GM23338 (cell line): ENCODE measurements at regions not wholly inside any gene's neighbourhood (a gene's known extent, or its start where the extent isn't known, plus 50 kb on each side); places are given as distances from the start of the nearest gene placed in this dataset.

Experiments
- CREB1 ChIP-seq: fragments of 250-450 bp; sonication (Bioruptor Pico); IDR thresholded peaks from 2 replicates; pipeline ENCODE4 v1.5.0; 2020; ENCODE audit warnings: low read depth, mild to moderate bottlenecking, moderate library complexity
- CTCF ChIP-seq, 2 experiments: fragments of 200-600 bp in 1 of 2; sonication (generic) in 1 of 2; conservative IDR thresholded peaks; 2 replicates each; pipeline versions ENCODE4 v1.5.1 to v1.6.1; 2016 to 2017; ENCODE audit warnings: antibody characterized with exemption in 2 of 2, low read depth in 2 of 2, mild to moderate bottlenecking in 2 of 2, moderate library complexity in 1 of 2
- EZH2 ChIP-seq: fragments of 200-600 bp; sonication (generic); IDR thresholded peaks from one replicate; pipeline ENCODE4 v1.8.0; 2017; ENCODE audit warnings: antibody characterized with exemption, mild to moderate bottlenecking, low read depth; ENCODE audit not compliant: unreplicated experiment
- EZH2phosphoT487 ChIP-seq: fragments of 200-600 bp; sonication (generic); IDR thresholded peaks from one replicate; pipeline ENCODE4 v1.8.1; 2018; ENCODE audit warnings: antibody characterized with exemption; ENCODE audit not compliant: unreplicated experiment
- JUNB ChIP-seq: IDR thresholded peaks from one replicate; pipeline ENCODE4 v1.6.1; 2016; ENCODE audit warnings: antibody characterized with exemption; ENCODE audit not compliant: unreplicated experiment
- POLR2AphosphoS5 ChIP-seq: IDR thresholded peaks from 2 replicates; pipeline ENCODE4 v1.6.1; 2016; ENCODE audit warnings: antibody characterized with exemption, low read depth
- REST ChIP-seq: IDR thresholded peaks from one replicate; pipeline ENCODE4 v1.6.1; 2018; ENCODE audit warnings: antibody characterized with exemption; ENCODE audit not compliant: unreplicated experiment
- STAT1 ChIP-seq: IDR thresholded peaks from one replicate; pipeline ENCODE4 v1.6.1; 2016; ENCODE audit warnings: antibody characterized with exemption; ENCODE audit not compliant: unreplicated experiment
- ZNF331 ChIP-seq: fragments of 250-450 bp; sonication (Bioruptor Pico); IDR thresholded peaks from 2 replicates; pipeline ENCODE4 v1.5.0; 2020; ENCODE audit warnings: low read depth, mild to moderate bottlenecking, moderate library complexity

GRCh38 chr9:134516464-134516863 lies 125.1 kb upstream of the COL5A1 start:
- TF ChIP-seq CTCF (conservative IDR thresholded peaks at IDR 0.05; ENCODE audit: low read depth in 2 of 2) (no peak), JUNB (no peak), POLR2AphosphoS5 (no peak), ZNF331 (CRISPR knock-in tag) (no peak), CREB1 (no peak), EZH2 (no peak), REST (no peak), STAT1 (no peak), EZH2phosphoT487 (no peak)
